ENCODE measurements at regions not wholly inside any gene's neighbourhood (a gene's known extent, or its start where the extent isn't known, plus 50 kb on each side); places are given as distances from the start of the nearest gene placed in this dataset.

- H3K27me3 ChIP-seq (replicated peaks) = no peaks in the 10 kb centered on the region
- no peak overlapping the region for H3K27ac ChIP-seq
- no peak overlapping the region for H3K4me3 ChIP-seq (ENCODE audit: low read depth, low read length)
- TF ChIP-seq CTCF (IDR thresholded peaks at IDR 0.05; ENCODE audit: low read depth, low read length, missing control alignments) = no peak
- no peak for DNase-seq
- H3K36me3 ChIP-seq (replicated peaks) = no peaks in the 10 kb centered on the region
- in situ Hi-C loops (cut with HindIII; ENCODE audit: low pct_ligation_motif_present, low sequenced_read_pairs) = no loop called here
These were observed 130.8 kb downstream of the TMEM132E start for GRCh38 chr17:34710226-34710625.

GRCh38 chr17:34709158-34709754 lies 129.9 kb downstream of the TMEM132E start:
- no peak overlapping the region for H3K27ac ChIP-seq
- no peak for TF ChIP-seq CTCF (IDR thresholded peaks at IDR 0.05; ENCODE audit: low read depth, low read length, missing control alignments)
- DNase-seq = no peak
- no peak overlapping the region for H3K4me3 ChIP-seq (ENCODE audit: low read depth, low read length)
- no peaks in the 10 kb centered on the region for H3K36me3 ChIP-seq (replicated peaks)
- in situ Hi-C loops (cut with HindIII; ENCODE audit: low pct_ligation_motif_present, low sequenced_read_pairs) = no loop called here
- no peaks in the 10 kb centered on the region for H3K27me3 ChIP-seq (replicated peaks)

- in situ Hi-C loops (cut with HindIII; ENCODE audit: low pct_ligation_motif_present, low sequenced_read_pairs) = no loop called here
- no peak for TF ChIP-seq CTCF (IDR thresholded peaks at IDR 0.05; ENCODE audit: low read depth, low read length, missing control alignments)
- H3K36me3 ChIP-seq (replicated peaks) = no peaks in the 10 kb centered on the region
- DNase-seq = peak; percentile 2
- H3K27ac ChIP-seq = no peak overlapping the region
- H3K27me3 ChIP-seq (replicated peaks) = no peaks in the 10 kb centered on the region
- no peak overlapping the region for H3K4me3 ChIP-seq (ENCODE audit: low read depth, low read length)
These were observed 126.6 kb downstream of the TMEM132E start for GRCh38 chr17:34706029-34706428.

GRCh38 chr17:34703533-34703932 lies 124.2 kb downstream of the TMEM132E start:
- Histone ChIP-seq H3K4me3 (ENCODE audit: low read depth, low read length) (no peak overlapping the region), H3K36me3 (replicated peaks) (no peaks in the 10 kb centered on the region), H3K27ac (no peak overlapping the region), H3K27me3 (replicated peaks) (no peaks in the 10 kb centered on the region)
- in situ Hi-C loops (cut with HindIII; ENCODE audit: low pct_ligation_motif_present, low sequenced_read_pairs) = no loop called here
- DNase-seq = peak; percentile 3
- TF ChIP-seq CTCF (IDR thresholded peaks at IDR 0.05; ENCODE audit: low read depth, low read length, missing control alignments) = no peak

- no peaks in the 10 kb centered on the region for H3K36me3 ChIP-seq (replicated peaks)
- in situ Hi-C loops (cut with HindIII; ENCODE audit: low pct_ligation_motif_present, low sequenced_read_pairs) = no loop called here
- H3K4me3 ChIP-seq (ENCODE audit: low read depth, low read length) = no peak overlapping the region
- H3K27ac ChIP-seq = no peak overlapping the region
- TF ChIP-seq CTCF (IDR thresholded peaks at IDR 0.05; ENCODE audit: low read depth, low read length, missing control alignments) = no peak
- no peaks in the 10 kb centered on the region for H3K27me3 ChIP-seq (replicated peaks)
- DNase-seq = no peak
These were observed 119.8 kb downstream of the TMEM132E start for GRCh38 chr17:34699181-34699580.

GRCh38 chr17:34692920-34693319 lies 113.5 kb downstream of the TMEM132E start:
- in situ Hi-C loops (cut with HindIII; ENCODE audit: low pct_ligation_motif_present, low sequenced_read_pairs) = no loop called here
- no peaks in the 10 kb centered on the region for H3K27me3 ChIP-seq (replicated peaks)
- DNase-seq = no peak
- H3K27ac ChIP-seq = no peak overlapping the region
- no peak for TF ChIP-seq CTCF (IDR thresholded peaks at IDR 0.05; ENCODE audit: low read depth, low read length, missing control alignments)
- no peaks in the 10 kb centered on the region for H3K36me3 ChIP-seq (replicated peaks)
- no peak overlapping the region for H3K4me3 ChIP-seq (ENCODE audit: low read depth, low read length)

Measured in brain microvascular endothelial cell (primary cell).